WTC11 (cell line): ENCODE measurements at regions not wholly inside any gene's neighbourhood (a gene's known extent, or its start where the extent isn't known, plus 50 kb on each side); places are given as distances from the start of the nearest gene placed in this dataset.

Source experiments
- JUN ChIP-seq: sonication (generic); formaldehyde crosslinking; IDR thresholded peaks from 2 replicates; pipeline ENCODE4 v1.8.0; 2023; ENCODE audit warnings: mild to moderate bottlenecking, missing genetic modification reagents
- RELA ChIP-seq: sonication (generic); formaldehyde crosslinking; IDR thresholded peaks from 2 replicates; pipeline ENCODE4 v1.8.1; 2022; ENCODE audit warnings: missing genetic modification reagents, mild to moderate bottlenecking, borderline replicate concordance
- RORB ChIP-seq: fragments of 250-450 bp; sonication (Bioruptor Pico); IDR thresholded peaks from 2 replicates; pipeline ENCODE4 v1.9.0; 2021; ENCODE audit warnings: mild to moderate bottlenecking
- ZNF138 ChIP-seq: sonication (generic); formaldehyde crosslinking; conservative IDR thresholded peaks from 2 replicates; pipeline ENCODE4 v1.8.1; 2022; ENCODE audit warnings: mild to moderate bottlenecking, moderate library complexity, missing genetic modification reagents
- TF ChIP-seq, protein P1 (sequence below): sonication (generic); formaldehyde crosslinking; IDR thresholded peaks from 2 replicates; pipeline ENCODE4 v1.8.1; 2022; ENCODE audit warnings: mild to moderate bottlenecking, moderate library complexity, missing genetic modification reagents
- TF ChIP-seq, protein P2 (sequence below): sonication (generic); formaldehyde crosslinking; IDR thresholded peaks from 2 replicates; pipeline ENCODE4 v1.8.1; 2022; ENCODE audit warnings: low read depth, mild to moderate bottlenecking, moderate library complexity, missing genetic modification reagents, borderline replicate concordance
- TF ChIP-seq, protein P3 (sequence below): fragments of 200-600 bp; IDR thresholded peaks from 2 replicates; pipeline ENCODE4 v1.8.0; 2022; ENCODE audit warnings: antibody characterized with exemption
- TF ChIP-seq, protein P4 (sequence below): sonication (generic); formaldehyde crosslinking; IDR thresholded peaks from 2 replicates; pipeline ENCODE4 v1.8.0; 2022; ENCODE audit warnings: mild to moderate bottlenecking, missing genetic modification reagents
- TF ChIP-seq, protein P5 (sequence below): sonication (generic); formaldehyde crosslinking; IDR thresholded peaks from 2 replicates; pipeline ENCODE4 v1.8.0; 2022; ENCODE audit warnings: mild to moderate bottlenecking, missing genetic modification reagents
- TF ChIP-seq, protein P6 (sequence below): sonication (generic); formaldehyde crosslinking; IDR thresholded peaks from 2 replicates; pipeline ENCODE4 v1.8.0; 2023; ENCODE audit warnings: missing genetic modification reagents

DNA sequence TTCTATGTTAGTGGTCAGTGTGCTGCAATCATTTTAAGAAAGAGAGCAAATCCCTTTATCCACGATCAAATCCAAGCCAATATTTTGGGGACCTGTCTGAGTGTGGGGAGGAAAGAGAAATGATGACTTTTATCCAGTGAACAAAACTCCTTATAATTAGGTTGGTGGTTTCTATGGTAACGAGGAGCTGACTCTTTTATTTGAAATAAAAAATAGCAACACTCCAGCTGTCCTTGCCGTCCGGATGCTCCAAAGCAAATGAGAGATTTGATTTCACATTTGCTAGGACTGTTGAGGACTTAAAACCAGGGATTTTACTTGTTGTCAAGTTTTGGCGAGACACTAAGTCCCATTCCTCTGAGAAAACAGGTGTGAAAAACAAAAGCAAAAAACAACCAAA is 154.0 kb upstream of the PRICKLE2 start:
- TF ChIP-seq RELA (no peak), RORB (no peak), ZNF138 (CRISPR knock-in tag) (no peak), JUN (CRISPR knock-in tag) (no peak)
- TF ChIP-seq, protein P1, sequence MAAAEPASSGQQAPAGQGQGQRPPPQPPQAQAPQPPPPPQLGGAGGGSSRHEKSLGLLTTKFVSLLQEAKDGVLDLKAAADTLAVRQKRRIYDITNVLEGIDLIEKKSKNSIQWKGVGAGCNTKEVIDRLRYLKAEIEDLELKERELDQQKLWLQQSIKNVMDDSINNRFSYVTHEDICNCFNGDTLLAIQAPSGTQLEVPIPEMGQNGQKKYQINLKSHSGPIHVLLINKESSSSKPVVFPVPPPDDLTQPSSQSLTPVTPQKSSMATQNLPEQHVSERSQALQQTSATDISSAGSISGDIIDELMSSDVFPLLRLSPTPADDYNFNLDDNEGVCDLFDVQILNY (CRISPR knock-in tag): no peak
- TF ChIP-seq, protein P2, sequence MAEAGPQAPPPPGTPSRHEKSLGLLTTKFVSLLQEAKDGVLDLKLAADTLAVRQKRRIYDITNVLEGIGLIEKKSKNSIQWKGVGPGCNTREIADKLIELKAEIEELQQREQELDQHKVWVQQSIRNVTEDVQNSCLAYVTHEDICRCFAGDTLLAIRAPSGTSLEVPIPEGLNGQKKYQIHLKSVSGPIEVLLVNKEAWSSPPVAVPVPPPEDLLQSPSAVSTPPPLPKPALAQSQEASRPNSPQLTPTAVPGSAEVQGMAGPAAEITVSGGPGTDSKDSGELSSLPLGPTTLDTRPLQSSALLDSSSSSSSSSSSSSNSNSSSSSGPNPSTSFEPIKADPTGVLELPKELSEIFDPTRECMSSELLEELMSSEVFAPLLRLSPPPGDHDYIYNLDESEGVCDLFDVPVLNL: no peak
- TF ChIP-seq, protein P3, sequence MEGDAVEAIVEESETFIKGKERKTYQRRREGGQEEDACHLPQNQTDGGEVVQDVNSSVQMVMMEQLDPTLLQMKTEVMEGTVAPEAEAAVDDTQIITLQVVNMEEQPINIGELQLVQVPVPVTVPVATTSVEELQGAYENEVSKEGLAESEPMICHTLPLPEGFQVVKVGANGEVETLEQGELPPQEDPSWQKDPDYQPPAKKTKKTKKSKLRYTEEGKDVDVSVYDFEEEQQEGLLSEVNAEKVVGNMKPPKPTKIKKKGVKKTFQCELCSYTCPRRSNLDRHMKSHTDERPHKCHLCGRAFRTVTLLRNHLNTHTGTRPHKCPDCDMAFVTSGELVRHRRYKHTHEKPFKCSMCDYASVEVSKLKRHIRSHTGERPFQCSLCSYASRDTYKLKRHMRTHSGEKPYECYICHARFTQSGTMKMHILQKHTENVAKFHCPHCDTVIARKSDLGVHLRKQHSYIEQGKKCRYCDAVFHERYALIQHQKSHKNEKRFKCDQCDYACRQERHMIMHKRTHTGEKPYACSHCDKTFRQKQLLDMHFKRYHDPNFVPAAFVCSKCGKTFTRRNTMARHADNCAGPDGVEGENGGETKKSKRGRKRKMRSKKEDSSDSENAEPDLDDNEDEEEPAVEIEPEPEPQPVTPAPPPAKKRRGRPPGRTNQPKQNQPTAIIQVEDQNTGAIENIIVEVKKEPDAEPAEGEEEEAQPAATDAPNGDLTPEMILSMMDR: no peak
- TF ChIP-seq, protein P4, sequence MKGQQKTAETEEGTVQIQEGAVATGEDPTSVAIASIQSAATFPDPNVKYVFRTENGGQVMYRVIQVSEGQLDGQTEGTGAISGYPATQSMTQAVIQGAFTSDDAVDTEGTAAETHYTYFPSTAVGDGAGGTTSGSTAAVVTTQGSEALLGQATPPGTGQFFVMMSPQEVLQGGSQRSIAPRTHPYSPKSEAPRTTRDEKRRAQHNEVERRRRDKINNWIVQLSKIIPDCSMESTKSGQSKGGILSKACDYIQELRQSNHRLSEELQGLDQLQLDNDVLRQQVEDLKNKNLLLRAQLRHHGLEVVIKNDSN (CRISPR knock-in tag): no peak
- TF ChIP-seq, protein P5, sequence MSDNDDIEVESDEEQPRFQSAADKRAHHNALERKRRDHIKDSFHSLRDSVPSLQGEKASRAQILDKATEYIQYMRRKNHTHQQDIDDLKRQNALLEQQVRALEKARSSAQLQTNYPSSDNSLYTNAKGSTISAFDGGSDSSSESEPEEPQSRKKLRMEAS (CRISPR knock-in tag): no peak
- TF ChIP-seq, protein P6, sequence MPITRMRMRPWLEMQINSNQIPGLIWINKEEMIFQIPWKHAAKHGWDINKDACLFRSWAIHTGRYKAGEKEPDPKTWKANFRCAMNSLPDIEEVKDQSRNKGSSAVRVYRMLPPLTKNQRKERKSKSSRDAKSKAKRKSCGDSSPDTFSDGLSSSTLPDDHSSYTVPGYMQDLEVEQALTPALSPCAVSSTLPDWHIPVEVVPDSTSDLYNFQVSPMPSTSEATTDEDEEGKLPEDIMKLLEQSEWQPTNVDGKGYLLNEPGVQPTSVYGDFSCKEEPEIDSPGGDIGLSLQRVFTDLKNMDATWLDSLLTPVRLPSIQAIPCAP (CRISPR knock-in tag): no peak
